K562 (cell line): ENCODE measurements at regions not wholly inside any gene's neighbourhood (a gene's known extent, or its start where the extent isn't known, plus 50 kb on each side); places are given as distances from the start of the nearest gene placed in this dataset.
A peak's percentile ranks its signal among the peaks of the same experiment; 100 is the strongest.

Experiments used
- ARID4B ChIP-seq: sonication (generic); formaldehyde crosslinking; IDR thresholded peaks from 2 replicates; pipeline ENCODE4 v1.8.0; 2022; ENCODE audit warnings: mild to moderate bottlenecking, missing genetic modification reagents
- BHLHE40 ChIP-seq: IDR thresholded peaks from 2 replicates; pipeline ENCODE4 v1.6.1; 2011; ENCODE audit warnings: low read length, improper control_type of control experiment
- FUS ChIP-seq: fragments of 200-400 bp; formaldehyde crosslinking; optimal IDR thresholded peaks from 2 replicates; pipeline ENCODE3; 2017; ENCODE audit warnings: low read depth, low read length
- MCM2 ChIP-seq: fragments of 450-650 bp; IDR thresholded peaks from 2 replicates; pipeline ENCODE4 v1.6.1; 2017; ENCODE audit warnings: low read depth, mild to moderate bottlenecking
- PKNOX1 ChIP-seq: fragments of 450-650 bp; IDR thresholded peaks from 2 replicates; pipeline ENCODE4 v1.6.1; 2016
- POLR3A ChIP-seq: IDR thresholded peaks from 2 replicates; pipeline ENCODE4 v1.6.1; 2011; ENCODE audit warnings: borderline replicate concordance, mild to moderate bottlenecking, moderate library complexity; ENCODE audit not compliant: insufficient read length, insufficient read depth; ENCODE audit errors: extremely low read depth
- RERE ChIP-seq: sonication (generic); formaldehyde crosslinking; IDR thresholded peaks from 2 replicates; pipeline ENCODE4 v1.8.0; 2023; ENCODE audit warnings: missing genetic modification reagents, mild to moderate bottlenecking, borderline replicate concordance
- TF ChIP-seq, protein P1 (sequence below): sonication (generic); formaldehyde crosslinking; IDR thresholded peaks from 2 replicates; pipeline ENCODE4 v1.8.1; 2023; ENCODE audit warnings: mild to moderate bottlenecking, missing genetic modification reagents

DNA sequence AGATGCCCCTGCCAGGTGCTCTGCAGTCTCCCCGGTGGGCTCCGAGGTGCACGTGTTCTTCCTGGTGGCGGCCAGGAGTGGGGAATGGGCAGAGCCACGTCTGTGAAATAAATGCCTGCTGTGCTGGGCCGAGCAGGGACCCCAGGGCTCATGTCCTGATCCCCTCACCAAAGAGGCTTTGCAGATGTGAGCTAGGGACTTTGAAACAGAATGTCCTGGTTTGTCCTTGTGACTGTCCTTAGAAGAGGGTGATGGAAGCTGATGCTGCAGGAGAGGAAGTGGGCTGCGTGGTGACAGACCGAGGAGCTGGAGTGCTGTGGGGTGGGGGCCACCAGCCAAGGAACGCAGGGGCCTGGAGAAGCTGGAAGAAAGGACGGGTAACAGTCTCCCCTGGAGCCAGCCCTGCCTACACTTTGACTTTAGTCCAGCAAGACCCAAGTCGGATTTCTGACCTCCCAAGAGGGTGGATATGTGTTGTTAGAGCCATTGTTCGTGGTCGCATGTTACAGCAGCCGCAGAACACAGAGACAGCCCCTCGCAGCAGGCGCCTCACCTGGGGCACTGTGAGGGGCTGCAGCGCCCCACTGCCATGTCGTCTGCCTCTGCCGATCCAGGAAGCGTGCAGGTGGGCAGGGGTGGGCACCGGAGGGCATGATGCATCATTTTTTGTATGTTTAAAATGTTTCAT lies 217.9 kb upstream of the CIBAR2 start (continued):
- TF ChIP-seq RERE (CRISPR knock-in tag) (0 out of 2 replicates have a peak, but pooled peaks have one; percentile 71), FUS (no peak), POLR3A (no peak), PKNOX1 (no peak), BHLHE40 (no peak), MCM2 (no peak), ARID4B (0 out of 2 replicates have a peak, but pooled peaks have one; percentile 53)
- TF ChIP-seq, protein P1, sequence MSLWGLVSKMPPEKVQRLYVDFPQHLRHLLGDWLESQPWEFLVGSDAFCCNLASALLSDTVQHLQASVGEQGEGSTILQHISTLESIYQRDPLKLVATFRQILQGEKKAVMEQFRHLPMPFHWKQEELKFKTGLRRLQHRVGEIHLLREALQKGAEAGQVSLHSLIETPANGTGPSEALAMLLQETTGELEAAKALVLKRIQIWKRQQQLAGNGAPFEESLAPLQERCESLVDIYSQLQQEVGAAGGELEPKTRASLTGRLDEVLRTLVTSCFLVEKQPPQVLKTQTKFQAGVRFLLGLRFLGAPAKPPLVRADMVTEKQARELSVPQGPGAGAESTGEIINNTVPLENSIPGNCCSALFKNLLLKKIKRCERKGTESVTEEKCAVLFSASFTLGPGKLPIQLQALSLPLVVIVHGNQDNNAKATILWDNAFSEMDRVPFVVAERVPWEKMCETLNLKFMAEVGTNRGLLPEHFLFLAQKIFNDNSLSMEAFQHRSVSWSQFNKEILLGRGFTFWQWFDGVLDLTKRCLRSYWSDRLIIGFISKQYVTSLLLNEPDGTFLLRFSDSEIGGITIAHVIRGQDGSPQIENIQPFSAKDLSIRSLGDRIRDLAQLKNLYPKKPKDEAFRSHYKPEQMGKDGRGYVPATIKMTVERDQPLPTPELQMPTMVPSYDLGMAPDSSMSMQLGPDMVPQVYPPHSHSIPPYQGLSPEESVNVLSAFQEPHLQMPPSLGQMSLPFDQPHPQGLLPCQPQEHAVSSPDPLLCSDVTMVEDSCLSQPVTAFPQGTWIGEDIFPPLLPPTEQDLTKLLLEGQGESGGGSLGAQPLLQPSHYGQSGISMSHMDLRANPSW (CRISPR knock-in tag), result no peak
